Psoas muscle (tissue), 7 donors: ENCODE measurements at regions not wholly inside any gene's neighbourhood (a gene's known extent, or its start where the extent isn't known, plus 50 kb on each side); places are given as distances from the start of the nearest gene placed in this dataset.

Experiments used
- ATAC-seq, 4 donors: fragments of 200-7000 bp; cut with Tn5 transposase; one replicate each; pipeline ENCODE4 v1.9.1; 2020; ENCODE audit warnings: moderate library complexity in 3 of 4, mild to moderate bottlenecking in 2 of 4
- DNase-seq, 2 donors: peaks; one replicate each; pipeline ENCODE4 v3.0.0-alpha.2; 2020
- H3K27ac ChIP-seq: fragments of 200-600 bp; one replicate; pipeline ENCODE4 v1.8.0; 2022
- H3K27me3 ChIP-seq, 3 donors: fragments of 200-600 bp in 1 of 3; one replicate each; pipeline versions ENCODE4 v1.6.1 to v1.8.0; 2013 to 2022; ENCODE audit warnings: low read length in 2 of 3, mild to moderate bottlenecking in 2 of 3, moderate library complexity in 1 of 3; ENCODE audit not compliant: insufficient read depth in 3 of 3
- H3K36me3 ChIP-seq, 2 donors: fragments of 200-600 bp in 1 of 2; one replicate each; pipeline versions ENCODE4 v1.6.1 to v1.8.0; 2013 to 2022; ENCODE audit warnings: low read depth in 1 of 2, mild to moderate bottlenecking in 1 of 2, moderate library complexity in 1 of 2; ENCODE audit not compliant: insufficient read depth in 1 of 2
- H3K4me1 ChIP-seq: fragments of 200-600 bp; one replicate; pipeline ENCODE4 v1.8.0; 2022
- H3K4me3 ChIP-seq: fragments of 200-600 bp; one replicate; pipeline ENCODE4 v1.8.0; 2022; ENCODE audit warnings: mild to moderate bottlenecking
- H3K9me3 ChIP-seq: fragments of 200-600 bp; one replicate; pipeline ENCODE4 v1.8.0; 2022
- CTCF ChIP-seq: fragments of 200-600 bp; IDR thresholded peaks from one replicate; pipeline ENCODE4 v1.8.0; 2022; ENCODE audit warnings: antibody characterized with exemption
- WGBS, 3 donors: extraction: QIAGEN DNeasy Blood & Tissue Kit; methylation state at CpG; one replicate each; pipeline versions ENCODE4 v1.1.6 to v1.1.7; 2013; 5-methylcytosine and 5-hydroxymethylcytosine counted together
- intact Hi-C, 2 donors: fragments of 100-400 bp; cut with DNase I; formaldehyde crosslinking; loops; one replicate each; pipeline versions ENCODE4 v1.11.0 to v1.14.2; 2022
- donor health status: healthy with polysubstance abuse.
- donor health status: DM: no; HTN: no; CAD: no; lungs with moderate emphysema.
- donor health status: Bipolar disorder and iron deficiency.
- donor health status: healthy.
- donor health status: DM: yes; HTN: yes; CAD: no.
- donor health status: DM: no; HTN: no; CAD: no.
- donor health status: DM: yes; HTN: yes; CAD: no.

- H3K4me1 ChIP-seq, result no peaks in the 10 kb centered on the region
- H3K4me3 ChIP-seq, result no peak overlapping the region
- H3K36me3 ChIP-seq, result no peaks in the 10 kb centered on the region
- intact Hi-C loops, result no loop called here
- no peak for ATAC-seq
- H3K27me3 ChIP-seq, result no peaks in the 10 kb centered on the region
- no peak for TF ChIP-seq CTCF
- H3K9me3 ChIP-seq, result no peaks in the 10 kb centered on the region
- no peak for DNase-seq
- 91 to 92% (median 92%) methylated on average over 3 of the region's 3 CpGs for WGBS, 3 donors
- H3K27ac ChIP-seq, result no peak overlapping the region
These were observed 399.2 kb downstream of the CPS1 start for GRCh38 chr2:210955591-210955990.

- Histone ChIP-seq H3K4me3 (no peak overlapping the region), H3K36me3 (no peaks in the 10 kb centered on the region), H3K27ac (no peak overlapping the region), H3K27me3 (no peaks in the 10 kb centered on the region), H3K4me1 (no peaks in the 10 kb centered on the region), H3K9me3 (no peaks in the 10 kb centered on the region)
- no peak for DNase-seq
- ATAC-seq, result no peak
- intact Hi-C loops, result no loop called here
- TF ChIP-seq CTCF, result no peak
These were observed 399.7 kb downstream of the CPS1 start for GRCh38 chr2:210956101-210956500.

- Histone ChIP-seq H3K4me1 (no peaks in the 10 kb centered on the region), H3K27me3 (no peaks in the 10 kb centered on the region), H3K4me3 (no peak overlapping the region), H3K9me3 (no peaks in the 10 kb centered on the region), H3K27ac (no peak overlapping the region), H3K36me3 (no peaks in the 10 kb centered on the region)
- no peak for ATAC-seq
- no peak for TF ChIP-seq CTCF
- DNase-seq, result no peak
- WGBS, 3 donors, result 22 to 26% (median 23%) methylated on average over 2 of the region's 2 CpGs
- intact Hi-C loops, result no loop called here
These were observed 404.9 kb downstream of the CPS1 start for GRCh38 chr2:210961249-210961648.

- H3K9me3 ChIP-seq, result no peaks in the 10 kb centered on the region
- H3K4me1 ChIP-seq, result no peaks in the 10 kb centered on the region
- 86 to 91% (median 87%) methylated on average over 2 of the region's 2 CpGs for WGBS, 3 donors
- no peak overlapping the region for H3K4me3 ChIP-seq
- H3K27ac ChIP-seq, result no peak overlapping the region
- intact Hi-C loops, result no loop called here
- no peak for TF ChIP-seq CTCF
- ATAC-seq (no peak), DNase-seq (no peak)
- no peaks in the 10 kb centered on the region for H3K36me3 ChIP-seq
- H3K27me3 ChIP-seq, result no peaks in the 10 kb centered on the region
These were observed 407.0 kb downstream of the CPS1 start for GRCh38 chr2:210963386-210963785.

GRCh38 chr2:210964141-210964764 lies 407.9 kb downstream of the CPS1 start:
- TF ChIP-seq CTCF, result no peak
- Histone ChIP-seq H3K4me3 (no peak overlapping the region), H3K27me3 (no peaks in the 10 kb centered on the region), H3K9me3 (no peaks in the 10 kb centered on the region), H3K27ac (no peak overlapping the region), H3K36me3 (no peaks in the 10 kb centered on the region), H3K4me1 (no peaks in the 10 kb centered on the region)
- 84 to 92% (median 90%) methylated on average over 2 of the region's 2 CpGs for WGBS, 3 donors
- DNase-seq (no peak), ATAC-seq (no peak)
- intact Hi-C loops, result no loop called here
